Activated CD8-positive, alpha-beta memory T cell treated with anti-CD3 and anti-CD28 coated beads, Interleukin-2, amount 10 ng/mL, durations not matched to agents 7 days and 5 days (primary cell): ENCODE measurements at regions not wholly inside any gene's neighbourhood (a gene's known extent, or its start where the extent isn't known, plus 50 kb on each side); places are given as distances from the start of the nearest gene placed in this dataset.

Source experiments
- ATAC-seq: fragments of 150-1000 bp; cut with Tn5 transposase; one replicate; pipeline ENCODE4 v1.10.0; 2021; ENCODE audit warnings: moderate library complexity
- CTCF ChIA-PET: fragments of 350-600 bp; sonication (Branson Sonifier 250); formaldehyde crosslinking; loops from one replicate; lab custom pipeline; 2021; ENCODE audit warnings: antibody characterized with exemption; lab: Charles Lee
- DNase-seq: peaks from one replicate; pipeline ENCODE4 v3.0.0-alpha.2; 2020
- H3K27ac Mint-ChIP-seq: one replicate; pipeline ENCODE4 v1.8.0; 2021; ENCODE audit warnings: mild to moderate bottlenecking, mixed read lengths
- H3K27me3 Mint-ChIP-seq: one replicate; pipeline ENCODE4 v1.8.0; 2021; ENCODE audit warnings: mixed read lengths
- H3K36me3 Mint-ChIP-seq: one replicate; pipeline ENCODE4 v1.8.0; 2021; ENCODE audit warnings: mild to moderate bottlenecking, mixed read lengths
- H3K4me1 Mint-ChIP-seq: one replicate; pipeline ENCODE4 v1.8.0; 2021; ENCODE audit warnings: mixed read lengths
- H3K4me3 Mint-ChIP-seq: one replicate; pipeline ENCODE4 v1.8.0; 2021; ENCODE audit warnings: mild to moderate bottlenecking, moderate library complexity, mixed read lengths
- H3K9me3 Mint-ChIP-seq: one replicate; pipeline ENCODE4 v1.8.0; 2022; ENCODE audit warnings: low read depth, mixed read lengths

GRCh38 chr11:116166573-116167465, 606.0 kb downstream of the BUD13 start:
- no peak overlapping the region for H3K27ac Mint-ChIP-seq
- H3K36me3 Mint-ChIP-seq: no peaks in the 10 kb centered on the region
- no peak overlapping the region for H3K4me3 Mint-ChIP-seq
- H3K4me1 Mint-ChIP-seq: no peaks in the 10 kb centered on the region
- DNase-seq: no peak
- CTCF ChIA-PET: no interaction called here
- H3K9me3 Mint-ChIP-seq: no peaks in the 10 kb centered on the region
- no peak for ATAC-seq
- no peaks in the 10 kb centered on the region for H3K27me3 Mint-ChIP-seq

- H3K36me3 Mint-ChIP-seq: no peaks in the 10 kb centered on the region
- H3K4me3 Mint-ChIP-seq: no peak overlapping the region
- DNase-seq (no peak), ATAC-seq (no peak)
- H3K27me3 Mint-ChIP-seq: no peaks in the 10 kb centered on the region
- H3K27ac Mint-ChIP-seq: no peak overlapping the region
- CTCF ChIA-PET: no interaction called here
- H3K4me1 Mint-ChIP-seq: no peaks in the 10 kb centered on the region
- no peaks in the 10 kb centered on the region for H3K9me3 Mint-ChIP-seq
Measured at GRCh38 chr11:116164843-116165242, 607.9 kb downstream of the BUD13 start.

GRCh38 chr11:116162886-116163230, 609.9 kb downstream of the BUD13 start:
- Mint-ChIP-seq H3K27ac (no peak overlapping the region), H3K4me3 (no peak overlapping the region), H3K27me3 (no peaks in the 10 kb centered on the region), H3K36me3 (no peaks in the 10 kb centered on the region), H3K4me1 (no peaks in the 10 kb centered on the region), H3K9me3 (no peaks in the 10 kb centered on the region)
- ATAC-seq (no peak), DNase-seq (no peak)
- CTCF ChIA-PET: no interaction called here

GRCh38 chr11:116162086-116162885, 610.5 kb downstream of the BUD13 start:
- Mint-ChIP-seq H3K36me3 (no peaks in the 10 kb centered on the region), H3K4me1 (no peaks in the 10 kb centered on the region), H3K27ac (no peak overlapping the region), H3K9me3 (no peaks in the 10 kb centered on the region), H3K27me3 (no peaks in the 10 kb centered on the region), H3K4me3 (no peak overlapping the region)
- CTCF ChIA-PET: no interaction called here
- ATAC-seq (no peak), DNase-seq (no peak)

- Mint-ChIP-seq H3K27me3 (peaks cover 2% of the 10 kb centered on the region), H3K4me1 (no peaks in the 10 kb centered on the region), H3K4me3 (no peak overlapping the region), H3K27ac (no peak overlapping the region), H3K9me3 (peaks cover 2% of the 10 kb centered on the region), H3K36me3 (no peaks in the 10 kb centered on the region)
- CTCF ChIA-PET: no interaction called here
- no peak for DNase-seq
- no peak for ATAC-seq
Measured at GRCh38 chr11:116148645-116149044, 624.1 kb downstream of the BUD13 start.

GRCh38 chr11:116148056-116148455, 624.7 kb downstream of the BUD13 start:
- ATAC-seq: no peak
- Mint-ChIP-seq H3K4me1 (no peaks in the 10 kb centered on the region), H3K4me3 (no peak overlapping the region), H3K9me3 (peaks cover 2% of the 10 kb centered on the region), H3K27me3 (peaks cover 2% of the 10 kb centered on the region), H3K36me3 (no peaks in the 10 kb centered on the region), H3K27ac (no peak overlapping the region)
- CTCF ChIA-PET: no interaction called here
- DNase-seq: no peak

- peaks cover 4% of the 10 kb centered on the region for H3K27me3 Mint-ChIP-seq
- H3K9me3 Mint-ChIP-seq: no peaks in the 10 kb centered on the region
- H3K27ac Mint-ChIP-seq: no peak overlapping the region
- no peak overlapping the region for H3K4me3 Mint-ChIP-seq
- H3K4me1 Mint-ChIP-seq: no peaks in the 10 kb centered on the region
- no peaks in the 10 kb centered on the region for H3K36me3 Mint-ChIP-seq
- CTCF ChIA-PET: no interaction called here
- DNase-seq (no peak), ATAC-seq (no peak)
Measured at GRCh38 chr11:116145187-116145865, 627.5 kb downstream of the BUD13 start.

GRCh38 chr11:116144387-116144958, 628.3 kb downstream of the BUD13 start:
- Mint-ChIP-seq H3K36me3 (no peaks in the 10 kb centered on the region), H3K9me3 (no peaks in the 10 kb centered on the region), H3K27ac (no peak overlapping the region), H3K4me3 (no peak overlapping the region), H3K27me3 (peaks cover 4% of the 10 kb centered on the region), H3K4me1 (no peaks in the 10 kb centered on the region)
- CTCF ChIA-PET: no interaction called here
- DNase-seq: no peak
- ATAC-seq: no peak

- Mint-ChIP-seq H3K27ac (no peak overlapping the region), H3K36me3 (no peaks in the 10 kb centered on the region), H3K4me3 (no peak overlapping the region), H3K27me3 (peaks cover 2% of the 10 kb centered on the region), H3K9me3 (no peaks in the 10 kb centered on the region), H3K4me1 (no peaks in the 10 kb centered on the region)
- CTCF ChIA-PET: no interaction called here
- ATAC-seq (no peak), DNase-seq (no peak)
Measured at GRCh38 chr11:116138280-116138679, 634.1 kb upstream of the CADM1 start.

- no peak overlapping the region for H3K27ac Mint-ChIP-seq
- ATAC-seq (no peak), DNase-seq (no peak)
- no peaks in the 10 kb centered on the region for H3K36me3 Mint-ChIP-seq
- CTCF ChIA-PET: no interaction called here
- H3K9me3 Mint-ChIP-seq: no peaks in the 10 kb centered on the region
- H3K4me1 Mint-ChIP-seq: no peaks in the 10 kb centered on the region
- no peak overlapping the region for H3K4me3 Mint-ChIP-seq
- H3K27me3 Mint-ChIP-seq: peaks cover 2% of the 10 kb centered on the region
Measured at GRCh38 chr11:116137753-116138152, 633.5 kb upstream of the CADM1 start.

- Mint-ChIP-seq H3K9me3 (no peaks in the 10 kb centered on the region), H3K36me3 (no peaks in the 10 kb centered on the region), H3K27ac (no peak overlapping the region), H3K4me1 (no peaks in the 10 kb centered on the region), H3K4me3 (no peak overlapping the region), H3K27me3 (peaks cover 2% of the 10 kb centered on the region)
- ATAC-seq (no peak), DNase-seq (no peak)
- CTCF ChIA-PET: no interaction called here
Measured at GRCh38 chr11:116136987-116137674, 632.9 kb upstream of the CADM1 start.

- Mint-ChIP-seq H3K9me3 (no peaks in the 10 kb centered on the region), H3K36me3 (no peaks in the 10 kb centered on the region), H3K27ac (no peak overlapping the region), H3K4me1 (no peaks in the 10 kb centered on the region), H3K4me3 (no peak overlapping the region), H3K27me3 (no peaks in the 10 kb centered on the region)
- DNase-seq: no peak
- CTCF ChIA-PET: no interaction called here
- no peak for ATAC-seq
Measured at GRCh38 chr11:116135891-116136290, 631.7 kb upstream of the CADM1 start.

- DNase-seq: no peak
- CTCF ChIA-PET: no interaction called here
- no peak for ATAC-seq
- H3K36me3 Mint-ChIP-seq: no peaks in the 10 kb centered on the region
- H3K27ac Mint-ChIP-seq: no peak overlapping the region
- no peaks in the 10 kb centered on the region for H3K9me3 Mint-ChIP-seq
- H3K27me3 Mint-ChIP-seq: no peaks in the 10 kb centered on the region
- H3K4me3 Mint-ChIP-seq: no peak overlapping the region
- no peaks in the 10 kb centered on the region for H3K4me1 Mint-ChIP-seq
Measured at GRCh38 chr11:116134450-116134849, 630.2 kb upstream of the CADM1 start.
